Heart left ventricle (tissue), 13 donors: ENCODE measurements at regions not wholly inside any gene's neighbourhood (a gene's known extent, or its start where the extent isn't known, plus 50 kb on each side); places are given as distances from the start of the nearest gene placed in this dataset.
"Not testable (repeated sequence)": the region's sequence is repeated elsewhere in the genome, so short reads cannot be mapped to it uniquely, and the experiment has no call there.

Source experiments
- POLR2A ChIP-seq, 2 donors: fragments of 450-650 bp; IDR thresholded peaks; one replicate each; pipeline ENCODE4 v1.6.1; 2017; ENCODE audit warnings: antibody characterized with exemption in 2 of 2, mild to moderate bottlenecking in 2 of 2, moderate library complexity in 2 of 2
- TF ChIP-seq, protein P1 (sequence below), 12 donors: fragments of 200-600 bp; sonication (generic) in 4 of 12; IDR thresholded peaks; one replicate each; pipeline versions ENCODE4 v1.5.0 to v1.8.0; 2018 to 2022; ENCODE audit warnings: antibody characterized with exemption in 12 of 12, mild to moderate bottlenecking in 5 of 12
- donor health status: ischemic (EF 13 %, LVEDD 7.1; RV severe dilation, severe dysfunction).
- donor health status: DM: no; HTN: yes; CAD: no.
- donor health status: DM: no; HTN: no; CAD: no.
- donor health status: ischemic (EF 25% LVEDD 6.9; RV normal size, moderate dysfunction).
- donor health status: ischemic (EF 25% LVEDD 5.7; RV mildly dilated, moderate dysfunction).
- donor health status: ischemic (EF 35%, LVEDD 5.7; RV mildly dilated, moderate dysfunction).
- donor health status: nonischemic (EF 11% LVEDD 7.7; RV severe dilation, severe dysfunction).
- donor health status: DM: yes; HTN: yes; CAD: no.
- donor health status: PGD.
- donor health status: ischemic (EF 29% LVEDD 5.4; RV normal size, mild dysfunction).
- donor health status: nonischemic (EF 23%, LVEDD 6.1; RV moderate dilation, normal function).

DNA sequence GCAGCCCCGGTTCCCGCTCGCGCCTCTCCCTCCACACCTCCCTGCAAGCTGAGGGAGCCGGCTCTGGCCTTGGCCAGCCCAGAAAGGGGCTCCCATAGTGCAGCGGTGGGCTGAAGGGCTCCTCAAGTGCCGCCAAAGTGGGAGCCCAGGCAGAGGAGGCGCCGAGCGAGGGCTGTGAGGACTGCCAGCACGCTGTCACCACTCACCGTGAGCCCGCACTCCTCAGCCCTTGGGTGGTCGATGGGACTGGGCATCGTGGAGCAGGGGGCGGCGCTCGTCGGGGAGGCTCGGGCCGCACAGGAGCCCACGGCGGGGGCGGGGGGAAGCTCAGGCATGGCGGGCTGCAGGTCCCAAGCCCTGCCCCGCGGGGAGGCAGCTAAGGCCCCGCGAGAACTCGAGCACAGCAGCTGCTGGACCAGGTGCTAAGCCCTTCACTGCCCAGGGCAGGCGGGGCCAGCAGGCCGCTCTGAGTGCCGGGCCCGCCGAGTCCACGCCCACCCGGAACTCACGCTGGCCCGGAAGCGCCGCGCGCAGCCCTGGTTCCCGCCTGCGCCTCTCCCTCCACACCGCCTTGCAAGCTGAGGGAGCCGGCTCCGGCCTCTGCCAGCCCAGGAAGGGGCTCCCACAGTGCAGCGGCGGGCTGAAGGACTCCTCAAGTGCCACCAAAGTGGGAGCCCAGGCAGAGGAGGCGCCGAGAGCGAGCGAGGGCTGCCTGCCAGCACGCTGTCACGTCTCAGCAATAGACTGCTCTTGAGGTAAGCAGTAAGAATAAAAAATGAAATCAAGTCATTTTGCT is 670.2 kb upstream of the CTNND2 start:
- TF ChIP-seq, protein P1, sequence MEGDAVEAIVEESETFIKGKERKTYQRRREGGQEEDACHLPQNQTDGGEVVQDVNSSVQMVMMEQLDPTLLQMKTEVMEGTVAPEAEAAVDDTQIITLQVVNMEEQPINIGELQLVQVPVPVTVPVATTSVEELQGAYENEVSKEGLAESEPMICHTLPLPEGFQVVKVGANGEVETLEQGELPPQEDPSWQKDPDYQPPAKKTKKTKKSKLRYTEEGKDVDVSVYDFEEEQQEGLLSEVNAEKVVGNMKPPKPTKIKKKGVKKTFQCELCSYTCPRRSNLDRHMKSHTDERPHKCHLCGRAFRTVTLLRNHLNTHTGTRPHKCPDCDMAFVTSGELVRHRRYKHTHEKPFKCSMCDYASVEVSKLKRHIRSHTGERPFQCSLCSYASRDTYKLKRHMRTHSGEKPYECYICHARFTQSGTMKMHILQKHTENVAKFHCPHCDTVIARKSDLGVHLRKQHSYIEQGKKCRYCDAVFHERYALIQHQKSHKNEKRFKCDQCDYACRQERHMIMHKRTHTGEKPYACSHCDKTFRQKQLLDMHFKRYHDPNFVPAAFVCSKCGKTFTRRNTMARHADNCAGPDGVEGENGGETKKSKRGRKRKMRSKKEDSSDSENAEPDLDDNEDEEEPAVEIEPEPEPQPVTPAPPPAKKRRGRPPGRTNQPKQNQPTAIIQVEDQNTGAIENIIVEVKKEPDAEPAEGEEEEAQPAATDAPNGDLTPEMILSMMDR (IDR thresholded peaks at IDR 0.05) = not testable (repeated sequence)
- not testable (repeated sequence) for TF ChIP-seq POLR2A (IDR thresholded peaks at IDR 0.05)
